IPS-18c (cell line): ENCODE measurements at regions not wholly inside any gene's neighbourhood (a gene's known extent, or its start where the extent isn't known, plus 50 kb on each side); places are given as distances from the start of the nearest gene placed in this dataset.

Source experiments
- H3K4me3 ChIP-seq: 2 replicates; pipeline ENCODE4 v1.7.0; 2013; ENCODE audit warnings: low read depth, mild to moderate bottlenecking, low read length, moderate library complexity; ENCODE audit not compliant: insufficient read depth
- H3K9me3 ChIP-seq: one replicate; pipeline ENCODE4 v1.6.1; 2013; ENCODE audit warnings: mild to moderate bottlenecking, low read length, moderate library complexity; ENCODE audit not compliant: control insufficient read depth, insufficient read depth

GRCh38 chr11:32305460-32305859 is 129.9 kb downstream of the WT1 start:
- no peak overlapping the region for H3K4me3 ChIP-seq
- H3K9me3 ChIP-seq: no peaks in the 10 kb centered on the region

GRCh38 chr11:32307471-32307870 is 127.9 kb downstream of the WT1 start:
- H3K9me3 ChIP-seq: no peaks in the 10 kb centered on the region
- no peak overlapping the region for H3K4me3 ChIP-seq

GRCh38 chr11:32307913-32308312 is 127.4 kb downstream of the WT1 start:
- no peaks in the 10 kb centered on the region for H3K9me3 ChIP-seq
- no peak overlapping the region for H3K4me3 ChIP-seq

- Histone ChIP-seq H3K4me3 (no peak overlapping the region), H3K9me3 (no peaks in the 10 kb centered on the region)
These were observed 125.7 kb downstream of the WT1 start for GRCh38 chr11:32309530-32310213.

GRCh38 chr11:32310214-32310601 is 125.1 kb downstream of the WT1 start:
- Histone ChIP-seq H3K4me3 (no peak overlapping the region), H3K9me3 (no peaks in the 10 kb centered on the region)

GRCh38 chr11:32311346-32312065 is 123.8 kb downstream of the WT1 start:
- Histone ChIP-seq H3K9me3 (no peaks in the 10 kb centered on the region), H3K4me3 (no peak overlapping the region)

GRCh38 chr11:32312206-32312817 is 123.0 kb downstream of the WT1 start:
- no peaks in the 10 kb centered on the region for H3K9me3 ChIP-seq
- no peak overlapping the region for H3K4me3 ChIP-seq

GRCh38 chr11:32312865-32313403 is 122.4 kb downstream of the WT1 start:
- Histone ChIP-seq H3K4me3 (no peak overlapping the region), H3K9me3 (no peaks in the 10 kb centered on the region)

GRCh38 chr11:32313477-32313876 is 121.9 kb downstream of the WT1 start:
- no peak overlapping the region for H3K4me3 ChIP-seq
- H3K9me3 ChIP-seq: no peaks in the 10 kb centered on the region

- Histone ChIP-seq H3K9me3 (no peaks in the 10 kb centered on the region), H3K4me3 (no peak overlapping the region)
These were observed 120.2 kb downstream of the WT1 start for GRCh38 chr11:32315121-32315520.

- H3K9me3 ChIP-seq: no peaks in the 10 kb centered on the region
- H3K4me3 ChIP-seq: no peak overlapping the region
These were observed 119.1 kb downstream of the WT1 start for GRCh38 chr11:32316232-32316631.

- no peak overlapping the region for H3K4me3 ChIP-seq
- H3K9me3 ChIP-seq: no peaks in the 10 kb centered on the region
These were observed 118.3 kb downstream of the WT1 start for GRCh38 chr11:32316858-32317642.

- H3K4me3 ChIP-seq: no peak overlapping the region
- no peaks in the 10 kb centered on the region for H3K9me3 ChIP-seq
These were observed 117.7 kb downstream of the WT1 start for GRCh38 chr11:32317643-32318042.

GRCh38 chr11:32318071-32319055 is 117.0 kb downstream of the WT1 start:
- H3K9me3 ChIP-seq: no peaks in the 10 kb centered on the region
- no peak overlapping the region for H3K4me3 ChIP-seq

GRCh38 chr11:32323814-32324130 is 111.6 kb downstream of the WT1 start:
- Histone ChIP-seq H3K4me3 (no peak overlapping the region), H3K9me3 (no peaks in the 10 kb centered on the region)

GRCh38 chr11:32325187-32325586 is 110.2 kb downstream of the WT1 start:
- Histone ChIP-seq H3K4me3 (no peak overlapping the region), H3K9me3 (no peaks in the 10 kb centered on the region)
